ENCODE measurements at regions not wholly inside any gene's neighbourhood (a gene's known extent, or its start where the extent isn't known, plus 50 kb on each side); places are given as distances from the start of the nearest gene placed in this dataset.

GRCh38 chr5:15431923-15432322, 68.1 kb upstream of the FBXL7 start:
- no peak overlapping the region for H3K4me2 ChIP-seq (ENCODE audit: insufficient read depth in 1 of 2, low read depth in 2 of 2, low read length in 2 of 2)
- POLR2A ChIA-PET (ENCODE audit: partially characterized antibody), result no interaction called here

More at GRCh38 chr5:15431923-15432322, 68.1 kb upstream of the FBXL7 start:
- no peak overlapping the region for H3K56ac ChIP-seq (replicated peaks; ENCODE audit: insufficient read length, low read depth, low read length)
- no peak overlapping the region for H4K5ac ChIP-seq (ENCODE audit: insufficient read length, low read depth, low read length)
- H2BK15ac ChIP-seq (ENCODE audit: low read length), result no peak overlapping the region
- no peaks in the 10 kb centered on the region for H3K9me3 ChIP-seq (ENCODE audit: insufficient read depth in 2 of 2, low read depth in 1 of 2, low read length in 1 of 2)
- H3K36me3 ChIP-seq (ENCODE audit: control insufficient read depth in 2 of 4, insufficient read depth in 4 of 4, low read length in 3 of 4), result no peaks in the 10 kb centered on the region
- H2AK5ac ChIP-seq (ENCODE audit: low read depth, low read length), result no peak overlapping the region
- no peak overlapping the region for H3K27ac ChIP-seq (ENCODE audit: low read depth, low read length)
- no peak overlapping the region for H3K4ac ChIP-seq (replicated peaks; ENCODE audit: insufficient read length, low read depth, low read length)
- CTCF ChIA-PET (ENCODE audit: partially characterized antibody), result interaction anchor here (0.6 kb wide), 2 partner anchors 38 to 980 kb away, joined by 3 to 4 read pairs; no protein-coding TSS in a partner anchor
- H3K18ac ChIP-seq (ENCODE audit: extremely low read depth, low read length), result no peak overlapping the region
- H4K91ac ChIP-seq (replicated peaks; ENCODE audit: insufficient read length, low read length), result no peak overlapping the region
- H2BK120ac ChIP-seq (replicated peaks; ENCODE audit: low read depth, low read length), result no peak overlapping the region
- no peak overlapping the region for H2BK5ac ChIP-seq (ENCODE audit: low read depth, low read length)
- H3K14ac ChIP-seq (ENCODE audit: insufficient read length), result no peak overlapping the region
- H3K9ac ChIP-seq (replicated peaks in 1 of 4; ENCODE audit: extremely low read depth in 1 of 4, low read depth in 3 of 4, low read length in 3 of 4), result no peak overlapping the region
- TF ChIP-seq MAFK (IDR thresholded peaks at IDR 0.05; ENCODE audit: low read depth, low read length) (no peak), TAF7 (optimal IDR thresholded peaks at IDR 0.05; ENCODE audit: borderline replicate concordance, low read depth, low read length) (no peak), GTF2F1 (IDR thresholded peaks at IDR 0.05; ENCODE audit: borderline replicate concordance, low read depth, low read length) (no peak), JUN (IDR thresholded peaks at IDR 0.05; ENCODE audit: low read depth, low read length) (no peak), SRF (IDR thresholded peaks at IDR 0.05; ENCODE audit: low read depth, low read length) (no peak), NANOG (IDR thresholded peaks at IDR 0.05; ENCODE audit: insufficient read depth, low read depth, low read length, poor library complexity, severe bottlenecking) (no peak)
- 88% methylated on average over 3 of the region's 3 CpGs; no CpG with 5 or more reads in 1 of the 2 experiments for WGBS, 2 experiments (ENCODE audit: extremely low coverage in 1 of 2, insufficient coverage in 1 of 2, insufficient read length in 1 of 2, insufficient replicate concordance in 2 of 2, low coverage in 1 of 2, low lambda C conversion rate in 2 of 2, missing lambda C conversion rate in 1 of 2)
- peaks cover 0 to under 1% (median 0%) of the 10 kb centered on the region in 4 experiments; a peak in 1 of 7 replicates for H3K4me1 ChIP-seq (replicated peaks in 1 of 4; ENCODE audit: control insufficient read depth in 3 of 4, insufficient read depth in 4 of 4, low read length in 3 of 4)
- H2BK12ac ChIP-seq (ENCODE audit: low read depth, low read length), result no peak overlapping the region
- no peaks in the 10 kb centered on the region for H3K27me3 ChIP-seq (replicated peaks in 1 of 4; ENCODE audit: control insufficient read depth in 3 of 4, extremely low read depth in 1 of 4, insufficient read depth in 3 of 4, low read length in 3 of 4)
- no peaks in the 10 kb centered on the region for H3K79me1 ChIP-seq (ENCODE audit: low read depth, low read length)
- DNase-seq (ENCODE audit: low read depth in 1 of 2, low spot score in 2 of 2), result no peak
- H3K23me2 ChIP-seq (ENCODE audit: low read depth, low read length), result no peaks in the 10 kb centered on the region
- no peak overlapping the region for H2BK20ac ChIP-seq (ENCODE audit: low read length)
- no peak overlapping the region for H2AFZ ChIP-seq (ENCODE audit: low read length)
- no peak overlapping the region for H4K8ac ChIP-seq (ENCODE audit: extremely low read depth, insufficient read depth, low read length)
- H3K23ac ChIP-seq (ENCODE audit: insufficient read length), result no peak overlapping the region
- no peak overlapping the region for H3K4me3 ChIP-seq (ENCODE audit: extremely low read depth in 1 of 4, insufficient read depth in 2 of 4, low read depth in 3 of 4, low read length in 4 of 4)
- H4K20me1 ChIP-seq (replicated peaks in 1 of 2; ENCODE audit: control insufficient read depth in 1 of 2, insufficient read depth in 2 of 2, low read length in 2 of 2), result no peaks in the 10 kb centered on the region
- no peaks in the 10 kb centered on the region for H3K79me2 ChIP-seq (ENCODE audit: control insufficient read depth in 1 of 2, insufficient read depth in 2 of 2, low read length in 2 of 2)
- FAIRE-seq, result no peak

All from H1 (cell line).